Activated naive CD8-positive, alpha-beta T cell treated with anti-CD3 and anti-CD28 coated beads, Interleukin-2, amount 50 U/mL, for 24 hours (primary cell): ENCODE measurements at regions not wholly inside any gene's neighbourhood (a gene's known extent, or its start where the extent isn't known, plus 50 kb on each side); places are given as distances from the start of the nearest gene placed in this dataset.
A peak's percentile ranks its signal among the peaks of the same experiment; 100 is the strongest.
"Not testable (repeated sequence)": the region's sequence is repeated elsewhere in the genome, so short reads cannot be mapped to it uniquely, and the experiment has no call there.

Source experiments
- ATAC-seq: fragments of 150-1000 bp; cut with Tn5 transposase; one replicate; pipeline ENCODE4 v1.10.0; 2021
- DNase-seq: peaks from one replicate; pipeline ENCODE4 v3.0.0; 2021
- H3K27ac Mint-ChIP-seq: one replicate; pipeline ENCODE4 v1.8.0; 2021; ENCODE audit warnings: mild to moderate bottlenecking, mixed read lengths
- H3K27me3 Mint-ChIP-seq: one replicate; pipeline ENCODE4 v1.8.0; 2021; ENCODE audit warnings: mixed read lengths
- H3K36me3 Mint-ChIP-seq: one replicate; pipeline ENCODE4 v1.8.0; 2021; ENCODE audit warnings: low read depth, mixed read lengths
- H3K4me1 Mint-ChIP-seq: one replicate; pipeline ENCODE4 v1.8.0; 2021; ENCODE audit warnings: mixed read lengths
- H3K4me3 Mint-ChIP-seq: one replicate; pipeline ENCODE4 v1.8.0; 2021; ENCODE audit warnings: mild to moderate bottlenecking, moderate library complexity, mixed read lengths
- H3K9me3 Mint-ChIP-seq: one replicate; pipeline ENCODE4 v1.8.0; 2021; ENCODE audit warnings: mixed read lengths

DNA sequence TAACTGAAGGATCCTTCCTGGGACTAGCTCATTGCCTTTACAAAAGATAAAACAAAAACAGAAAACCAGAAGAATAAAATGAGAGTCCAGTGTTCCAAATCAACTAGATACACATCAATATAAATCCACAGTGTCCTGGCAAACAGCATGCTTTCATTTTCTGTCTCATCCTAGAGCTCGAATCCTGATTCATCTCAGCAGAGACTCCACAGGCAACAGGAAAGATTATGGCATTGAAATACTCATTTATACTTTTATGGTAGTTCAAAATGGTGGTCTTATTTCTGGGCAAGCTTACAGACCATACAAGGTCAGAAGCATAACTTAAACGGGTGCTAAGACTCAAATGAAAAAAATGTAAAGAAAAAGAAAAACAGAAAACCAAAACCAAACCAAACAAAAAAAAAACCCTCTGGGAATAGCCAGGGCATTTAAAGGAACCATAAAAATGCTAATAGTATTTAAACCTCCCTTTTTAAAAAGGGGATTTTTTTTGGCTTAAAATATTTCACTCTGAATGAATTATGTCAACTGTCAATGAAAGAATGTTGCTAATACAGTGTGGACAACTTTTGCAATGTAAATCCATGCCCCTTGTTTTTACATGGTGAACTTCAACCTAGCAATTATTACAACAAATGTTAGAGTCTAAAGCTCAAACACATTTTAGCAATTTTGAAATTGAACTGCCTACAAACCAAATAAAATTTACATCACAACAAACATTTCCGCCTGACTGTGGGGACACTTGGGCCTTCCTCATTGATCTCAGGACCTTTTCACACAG, 57.9 kb downstream of the GPR101 start:
- DNase-seq (no peak), ATAC-seq (no peak)
- Mint-ChIP-seq H3K4me3 (no peak overlapping the region), H3K27ac (no peak overlapping the region), H3K27me3 (no peaks in the 10 kb centered on the region), H3K36me3 (no peaks in the 10 kb centered on the region), H3K4me1 (no peaks in the 10 kb centered on the region), H3K9me3 (no peaks in the 10 kb centered on the region)

DNA sequence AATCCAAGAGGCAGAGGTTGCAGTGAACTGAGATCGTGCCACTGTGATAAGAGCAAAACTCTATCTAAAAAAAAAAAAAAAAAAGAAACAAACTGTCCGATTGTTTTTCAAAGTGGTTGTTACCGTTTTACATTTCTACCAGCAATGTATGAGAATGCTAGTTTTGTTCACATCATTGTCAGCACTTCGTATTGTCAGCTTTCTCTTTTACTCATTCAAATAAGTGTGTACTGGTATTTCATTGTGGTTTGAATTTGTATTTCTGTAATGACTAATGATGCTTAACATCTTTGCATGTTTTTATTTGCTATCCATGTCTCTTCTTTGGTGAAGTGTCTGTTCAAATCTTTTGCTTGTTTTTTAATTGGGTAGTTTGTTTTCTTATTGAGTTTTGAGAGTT, 65.8 kb downstream of the GPR101 start:
- no peaks in the 10 kb centered on the region for H3K9me3 Mint-ChIP-seq
- no peaks in the 10 kb centered on the region for H3K27me3 Mint-ChIP-seq
- H3K4me3 Mint-ChIP-seq = no peak overlapping the region
- H3K27ac Mint-ChIP-seq = no peak overlapping the region
- ATAC-seq = no peak
- no peak for DNase-seq
- H3K4me1 Mint-ChIP-seq = no peaks in the 10 kb centered on the region
- no peaks in the 10 kb centered on the region for H3K36me3 Mint-ChIP-seq

DNA sequence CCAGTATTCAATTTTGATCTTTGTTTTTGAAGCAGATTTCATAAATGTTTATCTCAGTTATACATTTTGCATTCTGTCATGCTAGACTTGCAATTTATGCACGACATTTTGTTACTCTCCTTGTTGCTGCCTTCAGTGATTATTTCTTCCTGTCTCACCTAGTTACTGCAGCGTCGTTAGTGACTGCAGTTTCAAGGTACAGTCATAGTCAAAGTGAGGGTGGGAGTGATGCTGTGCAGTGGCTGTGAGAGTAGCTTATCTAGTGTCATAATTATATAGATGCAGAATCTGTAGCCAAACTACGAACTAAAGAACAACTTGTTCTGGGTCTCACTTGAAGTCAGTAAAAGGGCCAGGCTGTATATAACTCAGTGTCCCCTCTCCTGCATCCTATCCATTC, 69.8 kb downstream of the GPR101 start:
- ATAC-seq = no peak
- Mint-ChIP-seq H3K9me3 (no peaks in the 10 kb centered on the region), H3K4me1 (no peaks in the 10 kb centered on the region), H3K4me3 (no peak overlapping the region), H3K27ac (no peak overlapping the region), H3K27me3 (no peaks in the 10 kb centered on the region), H3K36me3 (no peaks in the 10 kb centered on the region)
- no peak for DNase-seq

DNA sequence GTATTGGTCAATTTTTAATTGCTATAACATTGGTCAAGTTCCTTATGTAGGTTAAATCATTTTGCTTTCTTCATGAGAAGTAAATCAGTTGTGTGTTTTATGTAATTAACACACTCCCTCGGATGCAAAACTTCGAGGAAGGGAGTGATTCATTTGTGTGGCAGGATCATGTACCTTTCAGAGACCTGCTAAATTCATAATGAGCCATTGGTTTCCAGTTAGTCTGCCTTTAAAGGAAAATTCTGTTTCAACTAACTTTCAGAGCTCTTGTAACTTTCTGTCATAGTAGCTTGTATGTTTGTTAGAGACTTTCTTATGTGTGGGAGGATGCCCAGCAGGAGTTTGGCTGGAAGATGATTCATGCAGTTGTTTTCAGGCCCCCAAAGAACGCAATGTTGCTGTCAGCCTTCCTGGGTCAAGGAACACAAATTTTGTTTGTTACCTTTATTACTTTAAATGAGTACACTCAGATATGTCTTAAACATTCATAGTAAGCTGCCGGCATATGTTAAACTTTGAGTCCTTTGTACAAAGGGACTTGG, 72.1 kb downstream of the GPR101 start:
- no peaks in the 10 kb centered on the region for H3K9me3 Mint-ChIP-seq
- H3K36me3 Mint-ChIP-seq = no peaks in the 10 kb centered on the region
- ATAC-seq (no peak), DNase-seq (no peak)
- no peaks in the 10 kb centered on the region for H3K4me1 Mint-ChIP-seq
- H3K27me3 Mint-ChIP-seq = no peaks in the 10 kb centered on the region
- H3K4me3 Mint-ChIP-seq = no peak overlapping the region
- H3K27ac Mint-ChIP-seq = no peak overlapping the region

DNA sequence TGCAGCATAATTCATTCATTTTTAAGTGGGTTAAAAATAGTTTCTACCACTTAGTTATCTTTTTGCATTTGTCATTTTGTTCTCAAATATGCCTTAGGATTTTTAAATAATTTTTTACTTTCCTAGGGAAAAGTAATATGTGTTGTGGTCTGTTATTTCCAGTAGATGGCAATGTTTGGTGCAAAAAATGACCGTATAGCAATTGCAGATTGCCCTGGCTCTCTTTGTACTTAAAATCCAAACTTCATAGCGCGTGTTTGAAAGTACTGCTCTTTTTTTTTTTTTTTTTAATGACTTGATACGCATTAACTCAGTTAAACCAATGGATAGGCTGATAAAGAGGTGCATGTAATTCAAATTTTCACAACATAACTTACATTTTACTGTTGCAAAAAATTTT, 74.4 kb upstream of the RBMX start:
- Mint-ChIP-seq H3K4me1 (no peaks in the 10 kb centered on the region), H3K4me3 (no peak overlapping the region), H3K9me3 (no peaks in the 10 kb centered on the region), H3K36me3 (no peaks in the 10 kb centered on the region), H3K27ac (no peak overlapping the region), H3K27me3 (no peaks in the 10 kb centered on the region)
- DNase-seq = no peak
- ATAC-seq = no peak

DNA sequence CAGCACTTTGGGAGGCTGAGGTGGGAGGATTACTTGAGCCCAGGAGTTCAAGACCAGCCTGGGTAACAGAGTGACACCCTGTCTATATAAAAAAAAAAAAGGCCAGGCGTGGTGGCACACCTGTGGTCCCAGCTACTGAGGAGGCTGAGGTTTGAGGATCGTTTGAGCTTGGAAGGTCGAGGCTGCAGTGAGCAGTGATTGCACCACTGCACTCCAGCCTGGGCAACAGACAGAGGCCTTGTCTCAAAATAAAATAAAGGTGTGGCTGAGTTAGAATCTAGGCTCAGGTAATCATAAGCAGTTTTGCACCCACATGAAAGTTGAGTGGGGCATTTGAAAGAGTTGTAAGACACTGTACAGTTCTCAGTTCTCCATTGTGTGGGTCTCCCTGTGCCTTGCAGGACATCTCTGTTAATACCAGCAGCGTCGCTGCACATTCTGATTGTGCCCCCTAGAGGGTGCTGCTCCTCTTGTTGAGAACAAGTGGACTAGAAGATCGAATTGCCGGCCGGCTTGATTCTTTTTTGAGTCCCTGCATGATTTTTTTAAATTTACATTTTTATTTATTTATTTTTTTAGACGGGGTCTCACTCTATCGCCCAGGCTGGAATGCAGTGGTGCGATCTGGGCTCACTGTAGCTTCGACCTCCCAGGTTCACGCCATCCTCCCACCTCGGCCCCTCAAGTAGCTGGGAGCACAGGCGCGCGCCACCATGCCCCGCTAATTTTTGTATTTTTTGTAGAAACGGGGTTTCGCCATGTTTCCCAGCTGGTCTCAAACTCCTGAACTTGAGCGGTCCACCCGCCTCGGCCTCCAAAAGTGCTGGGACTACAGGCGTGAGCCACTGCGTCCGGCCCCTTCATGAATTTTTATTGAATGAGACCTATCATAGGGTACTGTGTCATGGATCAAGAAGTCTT, 73.6 kb upstream of the RBMX start:
- peak; percentile 51 for DNase-seq
- Mint-ChIP-seq H3K4me1 (no peaks in the 10 kb centered on the region), H3K9me3 (no peaks in the 10 kb centered on the region), H3K36me3 (no peaks in the 10 kb centered on the region), H3K27me3 (no peaks in the 10 kb centered on the region), H3K27ac (no peak overlapping the region), H3K4me3 (no peak overlapping the region)
- peak; percentile 81 for ATAC-seq

DNA sequence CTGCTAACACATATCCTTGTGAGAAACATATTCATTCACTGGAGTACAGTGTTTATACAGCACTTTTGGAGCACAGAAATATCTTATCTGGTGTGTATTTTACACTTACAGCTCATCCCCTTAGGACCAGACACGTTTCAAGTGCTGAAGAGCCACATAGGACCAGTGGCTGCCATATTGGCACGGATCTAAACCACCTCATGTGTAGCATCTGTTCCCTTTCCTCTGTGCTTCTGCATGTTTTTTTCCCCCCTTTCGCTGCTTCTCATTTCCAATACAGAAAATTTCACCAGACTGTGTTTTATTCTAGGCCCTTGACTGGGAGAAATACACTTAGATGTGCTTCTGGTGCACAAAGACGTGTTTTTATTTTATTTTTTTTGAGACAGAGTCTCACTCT, 69.7 kb upstream of the RBMX start:
- no peak for ATAC-seq
- H3K4me3 Mint-ChIP-seq = no peak overlapping the region
- no peaks in the 10 kb centered on the region for H3K27me3 Mint-ChIP-seq
- no peak for DNase-seq
- no peaks in the 10 kb centered on the region for H3K36me3 Mint-ChIP-seq
- no peaks in the 10 kb centered on the region for H3K9me3 Mint-ChIP-seq
- H3K4me1 Mint-ChIP-seq = no peaks in the 10 kb centered on the region
- no peak overlapping the region for H3K27ac Mint-ChIP-seq

DNA sequence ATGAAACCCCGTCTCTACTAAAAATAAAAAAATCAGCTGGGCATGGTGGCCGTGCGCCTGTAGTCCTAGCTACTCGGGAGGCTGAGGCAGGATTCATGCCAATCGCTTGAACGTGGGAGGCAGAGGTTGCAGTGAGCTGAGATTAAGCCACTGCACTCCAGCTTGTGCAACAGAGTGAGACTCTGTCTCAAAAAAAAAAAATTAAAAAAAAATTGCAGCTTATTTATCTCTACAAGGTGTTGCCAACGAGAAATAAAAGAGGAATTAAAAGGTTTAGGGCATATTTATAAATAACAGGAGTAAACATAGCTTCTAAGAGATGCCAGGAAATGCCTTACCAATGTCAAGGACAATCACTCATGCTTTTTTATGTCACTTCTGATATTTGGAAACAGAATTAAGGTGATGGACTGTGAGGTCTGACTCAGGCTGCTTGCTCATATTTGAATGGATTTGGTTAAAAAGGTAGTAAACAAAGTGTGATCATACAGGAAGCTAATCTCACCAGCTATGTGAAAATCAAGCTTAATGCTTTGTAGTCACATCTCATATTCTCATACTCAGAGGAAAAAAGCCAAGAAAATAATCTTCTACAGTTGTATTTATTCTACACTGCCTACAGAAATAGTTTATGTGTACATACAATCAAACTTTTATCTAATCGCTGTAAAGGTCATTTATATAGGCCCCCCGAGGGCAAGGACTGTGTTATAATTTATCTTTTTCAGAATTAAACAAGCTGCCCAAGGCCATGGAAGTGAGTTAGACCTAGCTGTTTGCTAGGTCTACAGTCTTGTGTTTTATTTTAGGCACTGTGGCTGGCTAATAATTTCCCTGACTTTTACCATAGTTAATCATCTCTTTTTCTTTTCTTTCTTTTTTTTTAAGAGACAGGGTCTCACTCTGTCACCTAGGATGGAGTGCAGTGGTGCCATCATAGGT, 61.1 kb upstream of the RBMX start:
- Mint-ChIP-seq H3K4me3 (no peak overlapping the region), H3K4me1 (peaks cover 2% of the 10 kb centered on the region), H3K27ac (no peak overlapping the region), H3K27me3 (no peaks in the 10 kb centered on the region), H3K36me3 (peaks cover 4% of the 10 kb centered on the region), H3K9me3 (no peaks in the 10 kb centered on the region)
- DNase-seq = no peak
- ATAC-seq = no peak

DNA sequence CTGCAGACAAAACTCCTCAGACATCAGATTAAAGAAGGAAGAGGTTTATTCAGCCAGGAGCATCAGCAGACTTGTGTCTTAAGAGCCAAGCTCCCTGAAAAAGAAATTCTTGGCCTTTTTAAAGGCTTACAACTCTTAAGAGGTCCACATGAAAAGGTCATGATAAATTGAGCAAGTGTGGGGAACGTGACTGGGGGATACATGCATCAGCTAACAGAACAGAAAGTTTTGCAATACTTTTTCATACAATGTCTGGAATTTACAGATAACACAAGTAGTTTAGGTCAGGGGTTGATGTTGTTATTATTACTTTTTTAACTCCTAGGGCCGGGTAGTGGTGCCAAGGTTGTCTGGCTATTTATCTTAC, 55.6 kb upstream of the RBMX start:
- no peaks in the 10 kb centered on the region for H3K27me3 Mint-ChIP-seq
- no peak overlapping the region for H3K4me3 Mint-ChIP-seq
- H3K9me3 Mint-ChIP-seq = no peaks in the 10 kb centered on the region
- H3K36me3 Mint-ChIP-seq = peaks cover 4% of the 10 kb centered on the region
- ATAC-seq = no peak
- DNase-seq = no peak
- H3K4me1 Mint-ChIP-seq = peaks cover 5% of the 10 kb centered on the region
- no peak overlapping the region for H3K27ac Mint-ChIP-seq

DNA sequence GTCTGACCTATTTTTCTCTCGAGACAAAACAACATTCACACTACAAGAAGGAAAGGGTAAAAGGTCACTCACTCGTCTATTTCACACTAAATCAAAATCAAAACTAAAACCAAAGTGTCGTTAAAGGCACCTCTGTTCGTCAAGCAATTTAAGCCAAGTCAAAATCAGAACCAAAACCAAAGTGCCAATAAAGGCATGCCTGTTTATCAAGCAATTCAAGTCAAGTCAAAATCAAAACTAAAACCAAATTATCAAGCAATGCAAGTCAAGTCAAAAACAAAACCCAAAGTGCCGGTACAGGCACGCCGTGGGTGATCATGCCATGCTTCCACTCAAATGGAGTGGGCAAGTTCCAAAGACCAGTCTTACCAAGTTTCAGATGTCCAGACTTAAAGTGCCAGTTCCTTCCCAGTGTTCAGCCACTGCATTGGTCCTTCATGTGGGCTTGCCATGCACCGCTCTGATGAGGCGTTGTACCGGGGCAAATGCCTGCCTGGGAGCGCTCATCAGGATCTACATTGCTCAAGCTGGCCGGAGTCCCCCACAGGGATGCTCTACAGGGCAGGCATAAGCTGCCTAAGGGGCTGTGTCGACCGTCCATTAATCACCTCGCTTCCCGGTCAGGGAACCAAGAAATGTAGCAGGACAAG, 55.1 kb upstream of the RBMX start:
- H3K4me3 Mint-ChIP-seq = peak overlapping the region; percentile 35
- H3K4me1 Mint-ChIP-seq, H3K9me3 Mint-ChIP-seq, H3K27me3 Mint-ChIP-seq, DNase-seq, H3K36me3 Mint-ChIP-seq, ATAC-seq: not testable (repeated sequence)
- H3K27ac Mint-ChIP-seq = peak overlapping the region; percentile 42

DNA sequence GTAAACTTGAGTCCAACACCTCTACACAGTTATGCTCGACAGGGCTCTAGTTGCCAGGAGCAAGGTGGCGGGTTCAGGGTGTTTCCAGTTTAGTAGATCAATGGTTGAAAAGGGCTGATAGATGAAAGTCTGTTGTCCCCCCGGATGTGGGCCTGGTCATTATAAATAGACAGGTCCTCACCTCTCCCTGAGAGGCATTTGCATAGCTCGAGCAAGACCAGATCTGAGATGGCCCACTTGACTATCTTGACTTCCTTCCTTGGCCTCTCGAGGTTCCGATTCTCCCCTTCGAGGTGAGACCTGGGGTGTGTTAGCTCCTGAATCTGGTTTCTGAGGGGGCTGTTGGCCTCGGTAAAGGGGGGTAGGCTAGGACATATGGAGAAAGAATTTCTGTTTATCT, 54.1 kb upstream of the RBMX start:
- ATAC-seq, H3K4me1 Mint-ChIP-seq, H3K4me3 Mint-ChIP-seq: not testable (repeated sequence)

DNA sequence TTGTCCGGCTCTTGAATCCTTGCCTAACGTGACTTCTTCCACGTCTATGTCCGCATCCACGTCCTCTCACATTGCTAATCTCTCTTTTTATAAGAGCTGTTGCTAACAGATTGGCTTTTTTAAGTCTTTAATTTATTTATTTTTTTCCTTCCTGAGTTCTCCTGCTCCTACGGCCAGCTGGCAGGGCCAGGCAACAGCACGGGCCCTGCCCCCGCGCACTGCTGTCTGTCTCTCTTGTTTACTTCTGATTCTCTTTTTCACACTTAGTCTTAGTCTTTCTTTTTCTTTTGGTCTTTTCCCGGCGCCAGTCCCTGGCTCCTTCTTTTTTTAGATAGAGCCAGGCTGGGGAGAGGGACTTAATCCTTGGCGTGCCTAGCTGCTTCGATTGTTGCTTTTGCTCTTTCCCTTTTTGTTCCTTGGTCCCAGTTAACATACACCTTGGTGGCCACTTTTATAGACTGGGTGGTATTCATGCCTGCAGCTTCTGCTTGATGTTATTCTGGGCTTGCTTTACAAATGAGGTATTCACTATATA, 53.2 kb upstream of the RBMX start:
- Mint-ChIP-seq H3K4me1 (peaks cover 5% of the 10 kb centered on the region), H3K27me3 (no peaks in the 10 kb centered on the region), H3K4me3 (no peak overlapping the region), H3K9me3 (no peaks in the 10 kb centered on the region), H3K27ac (no peak overlapping the region), H3K36me3 (peaks cover 7% of the 10 kb centered on the region)
- ATAC-seq (no peak), DNase-seq (no peak)

More for the DNA sequence above, 54.1 kb upstream of the RBMX start:
- H3K27me3 Mint-ChIP-seq, H3K36me3 Mint-ChIP-seq, H3K27ac Mint-ChIP-seq, H3K9me3 Mint-ChIP-seq, DNase-seq: not testable (repeated sequence)

DNA sequence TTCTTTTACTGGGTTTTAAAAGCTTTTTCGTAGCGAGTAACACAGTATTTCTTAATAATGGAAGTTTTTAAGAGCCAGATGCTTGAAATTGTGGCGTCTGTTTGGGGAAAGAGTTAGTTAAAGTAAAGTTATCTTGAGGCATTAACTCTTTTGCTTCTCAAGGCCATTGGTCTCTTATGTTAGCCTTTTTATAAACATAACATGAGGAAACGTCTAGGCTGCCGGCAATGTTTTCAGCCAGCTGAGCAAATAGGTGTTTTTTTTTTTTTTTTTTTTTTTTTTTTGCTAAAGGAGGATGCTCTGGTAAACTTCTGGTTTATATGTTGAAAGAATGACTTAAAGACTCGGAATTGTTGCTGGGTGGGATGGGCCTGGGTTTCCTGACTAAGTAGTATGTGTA, 51.1 kb upstream of the RBMX start:
- ATAC-seq = no peak
- Mint-ChIP-seq H3K36me3 (peaks cover 7% of the 10 kb centered on the region), H3K27ac (no peak overlapping the region), H3K4me1 (peaks cover 5% of the 10 kb centered on the region), H3K9me3 (no peaks in the 10 kb centered on the region), H3K27me3 (no peaks in the 10 kb centered on the region), H3K4me3 (no peak overlapping the region)
- no peak for DNase-seq
